Small intestine (tissue), 7 donors: ENCODE measurements at regions not wholly inside any gene's neighbourhood (a gene's known extent, or its start where the extent isn't known, plus 50 kb on each side); places are given as distances from the start of the nearest gene placed in this dataset.

Experiments used
- DNase-seq, 2 donors: peaks; one replicate each; pipeline versions ENCODE4 v3.0.0 to v3.0.0-alpha.2; 2013
- FAIRE-seq: peaks from 2 replicates; lab custom pipeline; 2012; peaks lifted over from hg19 to GRCh38; lab: Jason Lieb, UNC
- H3K27ac ChIP-seq, 3 donors: one replicate each; pipeline ENCODE4 v1.5.1; 2013; ENCODE audit warnings: low read length in 2 of 3, mild to moderate bottlenecking in 2 of 3, control low read depth in 1 of 3, inconsistent platforms in 1 of 3, low read depth in 1 of 3, moderate library complexity in 1 of 3
- H3K27me3 ChIP-seq, 3 donors: one replicate each; pipeline ENCODE4 v1.6.1; 2013; ENCODE audit warnings: low read length in 3 of 3, inconsistent platforms in 1 of 3; ENCODE audit not compliant: control insufficient read depth in 3 of 3, insufficient read depth in 3 of 3
- H3K36me3 ChIP-seq, 3 donors: one replicate each; pipeline ENCODE4 v1.6.1; 2013; ENCODE audit warnings: low read length in 3 of 3, inconsistent platforms in 1 of 3, low read depth in 1 of 3, mild to moderate bottlenecking in 1 of 3, moderate library complexity in 1 of 3; ENCODE audit not compliant: control insufficient read depth in 3 of 3, insufficient read depth in 2 of 3
- H3K4me1 ChIP-seq, 3 donors: one replicate each; pipeline ENCODE4 v1.6.1; 2013; ENCODE audit warnings: low read length in 2 of 3, inconsistent platforms in 1 of 3, low read depth in 1 of 3, mild to moderate bottlenecking in 1 of 3, moderate library complexity in 1 of 3; ENCODE audit not compliant: control insufficient read depth in 3 of 3, insufficient read depth in 2 of 3
- H3K4me3 ChIP-seq, 3 donors: one replicate each; pipeline ENCODE4 v1.5.1; 2013; ENCODE audit warnings: low read length in 3 of 3, control low read depth in 1 of 3, inconsistent platforms in 1 of 3, low read depth in 1 of 3, mild to moderate bottlenecking in 1 of 3, moderate library complexity in 1 of 3
- H3K9me3 ChIP-seq, 2 donors: one replicate each; pipeline ENCODE4 v1.6.1; 2013; ENCODE audit warnings: low read depth in 1 of 2, low read length in 1 of 2; ENCODE audit not compliant: control insufficient read depth in 2 of 2, insufficient read depth in 1 of 2
- WGBS, 3 donors: extraction: QIAGEN DNeasy Blood & Tissue Kit; methylation state at CpG; one replicate each; pipeline ENCODE4 v1.1.7; 2013; 5-methylcytosine and 5-hydroxymethylcytosine counted together
- donor health status: healthy with polysubstance abuse.
- donor health status: control.
- donor health status: control.
- donor health status: Bipolar disorder and iron deficiency.
- donor health status: healthy.

DNA sequence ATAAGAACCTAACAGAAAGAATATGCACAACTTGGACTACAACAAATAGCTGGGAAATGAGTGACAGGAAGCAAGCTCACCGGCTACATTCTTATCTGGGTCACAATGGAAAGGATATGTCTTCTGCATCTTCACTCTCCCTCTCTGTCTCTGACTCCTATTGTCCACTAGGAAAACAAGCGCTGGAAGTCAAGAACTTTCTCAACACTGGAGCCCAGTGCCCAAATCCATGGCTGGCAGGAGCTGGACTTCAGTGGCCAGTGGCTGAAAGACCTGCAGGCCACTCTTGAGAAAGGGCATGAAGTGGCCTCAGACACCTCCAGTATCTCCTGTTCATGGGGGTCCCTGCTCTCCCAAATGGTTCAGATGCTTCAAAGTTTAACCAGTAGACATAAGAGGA lies 62.0 kb downstream of the FAM50B start:
- H3K36me3 ChIP-seq, result no peaks in the 10 kb centered on the region
- WGBS, 3 donors, result 78 to 88% (median 82%) methylated on average over 2 of the region's 2 CpGs
- FAIRE-seq (no peak), DNase-seq (no peak)
- no peak overlapping the region for H3K27ac ChIP-seq
- peaks cover 0 to 6% of the 10 kb centered on the region in 2 donors for H3K9me3 ChIP-seq
- no peaks in the 10 kb centered on the region for H3K27me3 ChIP-seq
- no peak overlapping the region for H3K4me3 ChIP-seq
- peaks cover 12 to 70% (median 15%) of the 10 kb centered on the region in 3 donors for H3K4me1 ChIP-seq

DNA sequence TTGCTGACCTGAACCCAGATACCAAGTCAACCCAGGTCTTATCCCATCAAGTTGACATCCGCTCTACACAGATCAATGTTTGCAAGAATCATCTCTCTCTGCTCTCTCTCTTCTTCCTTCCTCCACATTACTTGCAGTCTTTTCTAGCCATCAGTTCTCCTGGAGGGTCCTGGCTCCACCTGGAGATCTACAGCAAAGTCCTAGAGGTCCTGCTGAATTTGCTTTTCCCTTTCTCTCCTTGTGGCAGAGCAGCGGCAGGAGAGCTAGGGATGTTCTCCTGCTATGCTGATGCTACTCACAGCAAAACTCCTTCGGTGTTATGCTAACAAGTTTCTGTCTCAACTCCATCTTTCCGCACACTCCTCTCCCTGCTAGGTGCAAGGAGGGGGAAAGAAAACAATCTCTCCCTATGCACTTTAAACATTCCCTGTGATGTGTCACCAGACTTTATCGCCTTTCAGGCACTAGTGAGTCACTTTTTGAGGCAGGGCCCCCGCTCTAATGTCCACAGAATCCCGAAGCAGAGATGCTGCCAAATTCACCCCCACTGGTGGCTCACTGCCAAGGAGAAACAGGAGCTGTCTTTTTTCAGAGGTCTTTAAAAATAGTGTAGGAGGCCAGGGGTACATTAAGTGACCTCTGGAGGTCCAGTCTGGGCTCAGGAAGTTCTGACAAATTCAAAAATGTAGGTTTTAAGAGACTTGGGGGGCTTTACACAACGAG lies 62.6 kb downstream of the FAM50B start:
- WGBS, 3 donors, result 28 to 57% (median 39%) methylated on average over 8 of the region's 8 CpGs
- no peaks in the 10 kb centered on the region for H3K27me3 ChIP-seq
- H3K9me3 ChIP-seq, result peaks cover 0 to 6% of the 10 kb centered on the region in 2 donors
- H3K4me1 ChIP-seq, result peaks cover 6 to 64% (median 12%) of the 10 kb centered on the region in 3 donors
- H3K36me3 ChIP-seq, result no peaks in the 10 kb centered on the region
- FAIRE-seq (no peak), DNase-seq (peak; percentile 71 to 75)
- H3K4me3 ChIP-seq, result no peak overlapping the region
- peak overlapping the region in 1 of 3 donors; percentile 65 for H3K27ac ChIP-seq

DNA sequence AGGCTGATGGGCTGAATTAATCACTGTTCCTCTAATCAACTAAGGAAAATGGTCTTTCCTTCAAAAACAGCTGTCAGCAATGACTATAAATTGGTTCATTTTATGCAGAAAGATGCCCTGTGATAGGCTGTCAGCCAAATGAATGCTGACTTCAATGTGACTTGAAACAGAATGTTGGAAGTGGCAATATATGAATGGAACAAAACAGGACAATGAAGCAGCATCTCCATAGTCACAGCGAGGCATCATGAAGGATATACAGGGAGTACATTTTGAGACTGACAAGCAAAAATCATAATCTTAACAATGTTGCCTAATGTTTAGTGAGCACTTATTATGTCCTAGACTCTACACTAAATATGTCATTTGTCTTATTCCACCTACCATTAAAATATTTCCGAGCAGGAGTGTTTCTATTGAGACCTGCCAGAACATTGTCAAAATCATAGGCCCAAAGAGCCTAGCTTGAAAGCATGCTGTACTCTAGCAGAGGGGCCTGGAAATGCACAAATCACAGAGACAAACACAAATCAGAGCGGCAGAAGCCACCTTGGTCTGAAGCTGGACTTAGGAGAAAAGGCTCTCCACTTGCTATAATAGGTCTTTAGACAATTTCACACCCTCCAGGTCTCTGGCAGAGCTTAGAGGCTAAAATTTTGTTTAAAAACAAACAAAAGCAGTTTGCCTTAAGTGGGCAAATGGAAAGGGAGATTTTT lies 63.3 kb downstream of the FAM50B start:
- H3K36me3 ChIP-seq, result no peaks in the 10 kb centered on the region

DNA sequence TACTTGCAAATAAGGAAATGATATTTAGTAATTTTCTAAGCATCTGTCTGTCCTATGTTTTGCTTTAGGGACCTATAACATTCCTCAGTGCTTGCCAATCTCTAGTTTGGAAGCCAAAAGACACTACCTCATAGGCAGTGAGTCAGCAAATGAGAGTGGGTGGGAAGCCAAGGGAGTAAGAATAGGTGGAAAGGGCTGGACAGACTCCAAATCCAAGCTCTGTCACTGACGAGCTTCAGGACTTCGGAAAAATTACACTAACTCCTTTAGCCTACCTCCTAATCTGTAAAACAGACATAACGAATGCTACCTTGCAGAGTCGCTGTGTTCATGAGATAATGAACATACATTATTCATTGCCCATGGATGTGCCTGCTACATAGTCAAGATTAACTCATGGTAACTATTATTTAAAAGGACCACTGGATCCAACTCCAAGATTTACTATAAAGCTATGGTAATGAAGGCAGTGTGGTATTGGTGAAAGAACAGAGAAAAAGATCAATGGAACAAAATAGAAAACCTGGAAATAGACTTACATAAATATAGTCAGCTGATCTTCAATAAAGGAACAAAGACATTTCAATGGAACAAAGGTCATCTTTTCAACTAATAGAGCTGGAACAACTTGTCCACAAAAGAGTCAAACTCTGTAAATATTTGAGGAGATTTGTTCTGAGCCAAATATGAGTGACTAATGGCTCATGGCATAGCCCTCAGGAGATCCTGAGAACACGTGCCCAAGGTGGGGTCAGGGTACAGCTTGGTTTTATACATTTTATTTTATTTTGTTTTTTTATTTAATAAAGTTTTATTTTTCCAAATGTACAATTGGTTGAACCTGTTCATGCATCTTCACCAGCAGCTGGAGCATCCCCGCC lies 64.1 kb downstream of the FAM50B start:
- Histone ChIP-seq H3K4me3 (no peak overlapping the region), H3K36me3 (no peaks in the 10 kb centered on the region), H3K27me3 (no peaks in the 10 kb centered on the region), H3K27ac (peak overlapping the region in 2 of 3 donors; percentile 63 to 65), H3K4me1 (peaks cover 6 to 52% (median 12%) of the 10 kb centered on the region in 3 donors), H3K9me3 (peaks cover 0 to 10% of the 10 kb centered on the region in 2 donors)
- no peak for FAIRE-seq
- 20 to 50% (median 34%) methylated on average over 6 of the region's 6 CpGs for WGBS, 3 donors
- peak; percentile 68 to 88 for DNase-seq

More for the DNA sequence above, 63.3 kb downstream of the FAM50B start:
- DNase-seq (no peak), FAIRE-seq (no peak)
- peaks cover 0 to 10% of the 10 kb centered on the region in 2 donors for H3K9me3 ChIP-seq
- 81 to 89% (median 85%) methylated on average over 3 of the region's 3 CpGs for WGBS, 3 donors
- no peak overlapping the region for H3K4me3 ChIP-seq
- peak overlapping the region in 2 of 3 donors; percentile 63 to 65 for H3K27ac ChIP-seq
- no peaks in the 10 kb centered on the region for H3K27me3 ChIP-seq
- H3K4me1 ChIP-seq, result peaks cover 6 to 57% (median 12%) of the 10 kb centered on the region in 3 donors

DNA sequence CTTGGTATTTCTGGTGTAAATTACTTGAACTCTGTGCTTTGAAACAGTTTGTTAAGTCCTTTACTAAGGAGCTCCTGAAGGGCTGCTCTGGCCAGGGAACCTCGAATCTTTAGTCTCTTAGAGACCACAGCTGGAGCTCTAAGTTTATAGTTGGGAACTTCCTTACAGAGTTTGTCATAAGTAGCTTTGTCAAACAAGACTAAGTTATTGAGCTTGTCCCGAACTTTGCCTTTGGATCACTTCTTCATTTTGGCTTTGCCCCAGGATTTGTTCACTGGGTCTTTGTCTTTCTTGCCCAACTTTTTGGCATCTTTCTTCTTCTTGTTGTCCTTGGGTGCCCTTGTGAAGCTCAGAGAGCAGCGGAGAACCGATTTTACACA lies 64.8 kb downstream of the FAM50B start:
- H3K4me3 ChIP-seq, result no peak overlapping the region
- H3K9me3 ChIP-seq, result peaks cover 0 to 10% of the 10 kb centered on the region in 2 donors
- FAIRE-seq, result no peak
- no peaks in the 10 kb centered on the region for H3K27me3 ChIP-seq
- peak overlapping the region in 2 of 3 donors; percentile 43 to 63 for H3K27ac ChIP-seq
- peaks cover 6 to 46% (median 12%) of the 10 kb centered on the region in 3 donors for H3K4me1 ChIP-seq
- DNase-seq, result no peak
- 44 to 53% (median 46%) methylated on average over 4 of the region's 4 CpGs for WGBS, 3 donors
- no peaks in the 10 kb centered on the region for H3K36me3 ChIP-seq

DNA sequence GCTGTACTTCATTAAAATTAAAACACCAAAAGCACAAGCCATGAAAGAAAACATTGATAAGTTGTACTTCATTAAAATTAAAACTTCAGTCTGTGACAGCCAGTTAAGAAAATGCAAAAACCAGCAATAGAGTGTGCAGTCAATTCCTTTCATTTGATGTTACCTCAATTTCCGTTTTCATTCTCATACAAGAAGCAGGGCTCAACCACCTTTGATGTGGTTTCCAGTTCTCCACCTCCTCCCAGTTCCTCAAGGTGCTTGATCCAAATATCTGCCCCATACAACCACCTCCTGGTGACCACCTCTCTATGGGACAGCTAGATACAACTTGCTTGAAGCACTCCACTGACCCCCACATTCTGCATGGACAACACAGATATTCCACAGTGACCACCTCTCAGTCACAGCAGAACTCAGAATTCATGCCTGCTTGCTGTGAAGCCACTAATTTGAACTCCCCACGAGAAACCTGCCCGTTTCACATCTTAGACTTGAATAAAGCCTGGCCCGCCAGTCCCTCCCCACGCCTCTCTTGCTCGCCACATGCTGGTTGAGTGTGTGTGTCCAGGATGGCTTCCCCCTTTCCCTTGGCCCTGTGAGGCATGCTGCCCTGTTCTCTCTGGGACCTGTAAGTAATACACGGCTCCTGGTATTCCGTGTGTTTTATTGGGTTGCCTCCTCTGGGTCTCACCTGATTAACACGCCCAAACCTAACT lies 66.1 kb downstream of the FAM50B start:
- H3K4me3 ChIP-seq, result no peak overlapping the region
- WGBS, 3 donors, result 78 to 89% (median 79%) methylated on average over 9 of the region's 9 CpGs

DNA sequence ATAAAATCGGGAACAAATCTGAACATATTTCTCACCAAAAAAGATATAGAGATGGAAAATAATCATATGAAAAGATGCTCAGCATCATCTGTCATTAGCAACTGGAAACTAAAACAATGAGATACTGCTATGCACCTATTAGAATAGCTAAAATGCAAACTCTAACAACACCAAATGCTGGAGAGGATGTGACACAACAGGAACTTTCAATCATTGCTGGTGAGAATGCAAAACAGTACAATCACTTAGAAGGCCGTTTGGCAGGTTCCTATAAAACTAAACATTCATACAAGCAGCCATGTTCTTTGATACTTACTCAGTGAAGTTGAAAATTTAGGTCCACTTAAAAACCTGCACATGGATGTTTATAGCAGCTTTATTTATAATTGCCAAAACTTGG lies 67.0 kb downstream of the FAM50B start:
- Histone ChIP-seq H3K4me3 (no peak overlapping the region), H3K9me3 (peaks cover 0 to 10% of the 10 kb centered on the region in 2 donors), H3K4me1 (peaks cover 6 to 30% (median 12%) of the 10 kb centered on the region in 3 donors), H3K36me3 (no peaks in the 10 kb centered on the region), H3K27me3 (no peaks in the 10 kb centered on the region), H3K27ac (no peak overlapping the region)
- FAIRE-seq (no peak), DNase-seq (no peak)
- WGBS, 3 donors, result 68 to 80% (median 72%) methylated on average over 2 of the region's 2 CpGs

More for the DNA sequence above, 66.1 kb downstream of the FAM50B start:
- H3K27ac ChIP-seq, result no peak overlapping the region
- no peaks in the 10 kb centered on the region for H3K36me3 ChIP-seq
- FAIRE-seq (no peak), DNase-seq (no peak)
- peaks cover 6 to 34% (median 12%) of the 10 kb centered on the region in 3 donors for H3K4me1 ChIP-seq
- no peaks in the 10 kb centered on the region for H3K27me3 ChIP-seq
- peaks cover 0 to 10% of the 10 kb centered on the region in 2 donors for H3K9me3 ChIP-seq
